ENCODE measurements at regions not wholly inside any gene's neighbourhood (a gene's known extent, or its start where the extent isn't known, plus 50 kb on each side); places are given as distances from the start of the nearest gene placed in this dataset.
"Not testable (repeated sequence)": the region's sequence is repeated elsewhere in the genome, so short reads cannot be mapped to it uniquely, and the experiment has no call there.

DNA sequence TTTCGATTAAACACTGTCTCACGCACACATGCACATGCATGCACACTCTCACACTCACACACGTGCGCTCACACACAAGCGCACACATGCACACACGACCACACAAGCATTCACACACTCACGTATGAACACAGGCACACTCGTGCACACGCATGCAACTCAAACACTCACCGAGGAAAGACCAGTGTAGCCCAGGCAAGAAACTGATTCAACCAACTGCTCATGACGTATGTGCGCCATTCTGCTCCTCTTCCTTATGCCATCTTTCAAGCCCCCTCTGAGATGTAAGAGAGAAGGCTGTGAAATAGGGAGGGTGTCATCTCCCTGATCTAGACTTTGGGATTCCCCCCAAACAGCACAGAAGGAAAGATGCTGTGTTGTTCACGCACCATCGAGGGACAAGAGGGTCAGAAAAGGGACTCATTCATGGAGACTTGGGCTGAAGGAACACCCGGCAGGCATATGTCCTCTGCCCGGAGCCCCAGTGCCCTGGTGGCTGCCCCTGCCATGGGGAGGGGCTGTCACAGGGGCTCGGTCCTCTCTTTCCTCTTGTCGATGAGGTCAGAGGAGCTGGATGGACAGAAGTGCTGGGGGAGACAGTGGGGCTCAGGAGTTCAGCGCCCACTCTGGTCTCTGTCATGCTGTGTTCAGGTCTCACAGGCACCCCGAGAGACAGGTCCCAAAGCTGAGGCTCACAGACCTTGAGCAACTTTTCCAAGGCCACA, 130.1 kb upstream of the SHH start:
- DNase-seq (ENCODE audit: extremely low read depth, low read depth) = no peak

DNA sequence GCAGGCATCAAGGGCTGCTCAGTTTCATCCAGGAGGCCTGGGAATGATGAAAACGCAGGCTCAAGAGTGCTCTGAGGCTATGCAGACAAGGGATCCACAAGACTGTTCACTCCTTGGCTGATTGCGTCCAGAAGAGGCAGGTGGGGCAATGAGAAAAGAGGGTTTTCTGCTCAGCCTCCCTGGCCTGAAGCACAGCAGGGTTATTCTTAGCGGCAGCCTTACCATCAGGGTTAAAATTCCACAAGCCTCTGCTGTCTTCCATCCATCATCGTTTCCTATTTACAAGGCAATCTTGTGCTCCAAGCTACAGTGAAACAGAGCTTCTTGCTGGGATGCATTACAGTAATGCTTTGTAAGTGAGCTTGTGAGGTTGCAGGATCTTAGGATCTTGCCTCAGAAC, 129.4 kb upstream of the SHH start:
- no peak for DNase-seq (ENCODE audit: extremely low read depth, low read depth)

DNA sequence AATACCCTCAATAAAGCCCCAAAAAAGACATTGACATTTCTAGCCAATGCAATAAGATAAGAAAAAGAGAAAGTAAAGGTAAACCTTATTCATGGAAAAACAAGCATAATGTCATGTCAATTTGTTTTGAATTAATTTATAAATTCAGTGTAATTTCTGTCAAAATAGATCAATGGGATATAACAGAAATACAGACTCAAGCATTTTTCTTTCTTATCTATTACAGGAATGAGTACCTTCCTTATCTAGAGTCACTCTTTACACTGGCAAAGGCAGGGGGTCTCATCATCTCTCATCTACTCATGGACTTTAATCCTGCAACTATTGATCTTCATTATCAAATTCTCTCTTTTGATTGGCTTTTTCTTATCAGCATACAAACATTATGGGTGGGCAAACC, 127.1 kb upstream of the SHH start:
- DNase-seq (ENCODE audit: extremely low read depth, low read depth) = no peak

DNA sequence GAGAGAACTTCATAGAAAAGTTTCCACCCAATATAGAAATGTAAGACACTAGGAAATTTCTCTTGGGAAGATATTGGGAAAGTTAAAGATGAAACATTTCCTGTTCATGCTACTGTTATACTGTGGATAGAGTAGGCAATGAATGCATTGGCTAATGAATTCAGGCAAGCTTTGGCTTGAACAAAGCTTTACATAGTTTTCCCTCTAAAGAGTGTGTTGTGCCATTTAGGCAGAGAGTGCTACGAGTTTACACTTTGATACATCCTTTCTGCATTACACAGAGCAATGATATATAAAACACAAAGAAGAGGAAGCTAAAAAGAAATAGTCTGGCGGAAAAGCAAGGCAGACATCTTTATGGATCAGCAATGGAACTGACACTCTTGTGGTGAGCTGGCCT, 125.9 kb upstream of the SHH start:
- DNase-seq (ENCODE audit: extremely low read depth, low read depth) = no peak

DNA sequence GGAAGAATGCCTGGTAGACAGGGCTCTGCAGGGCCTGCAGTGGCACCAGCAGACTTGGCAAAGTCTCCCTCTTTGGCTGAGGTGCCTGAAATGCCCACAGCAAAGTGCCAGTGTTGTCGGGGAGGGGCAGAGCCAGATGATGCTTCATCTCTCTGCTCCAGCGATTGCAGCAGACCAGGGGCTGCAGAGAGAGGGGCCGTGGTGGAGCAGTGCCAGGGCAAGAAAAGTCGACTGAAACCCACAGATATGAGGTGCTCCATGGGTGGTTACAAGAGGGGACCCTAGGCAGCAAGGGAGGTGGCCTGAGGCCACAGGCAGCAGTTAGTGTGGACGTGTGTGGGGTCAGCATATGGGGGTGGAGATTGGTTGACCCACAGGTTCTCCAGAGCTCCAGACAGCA, 123.5 kb upstream of the SHH start:
- no peak for DNase-seq (ENCODE audit: extremely low read depth, low read depth)

DNA sequence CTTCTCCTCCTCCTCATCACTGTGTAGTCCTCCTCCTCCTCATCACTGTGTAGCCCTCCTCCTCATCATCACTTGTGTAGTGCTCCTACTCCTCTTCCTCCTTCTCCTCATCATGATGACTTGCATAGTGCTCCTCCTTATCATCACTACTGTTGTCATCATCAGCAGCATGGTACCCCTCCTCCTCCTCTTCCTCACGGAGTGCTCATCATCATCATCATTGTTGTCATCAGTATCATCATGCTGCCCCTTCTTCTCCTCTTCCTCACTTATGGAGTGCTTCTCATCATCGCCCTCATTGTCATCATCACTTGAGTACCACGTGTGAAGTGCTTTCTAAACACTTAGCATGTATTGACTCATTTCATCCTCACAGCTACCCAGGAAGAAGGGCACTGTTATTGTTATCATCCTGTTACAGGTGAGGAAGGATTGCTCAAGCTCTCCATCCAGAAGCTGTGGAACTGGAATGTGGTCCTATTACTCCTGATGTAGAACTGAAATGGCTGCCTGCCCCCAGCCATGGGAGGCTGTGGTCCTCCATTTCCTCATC, 122.8 kb upstream of the SHH start:
- no peak for DNase-seq (ENCODE audit: extremely low read depth, low read depth)

DNA sequence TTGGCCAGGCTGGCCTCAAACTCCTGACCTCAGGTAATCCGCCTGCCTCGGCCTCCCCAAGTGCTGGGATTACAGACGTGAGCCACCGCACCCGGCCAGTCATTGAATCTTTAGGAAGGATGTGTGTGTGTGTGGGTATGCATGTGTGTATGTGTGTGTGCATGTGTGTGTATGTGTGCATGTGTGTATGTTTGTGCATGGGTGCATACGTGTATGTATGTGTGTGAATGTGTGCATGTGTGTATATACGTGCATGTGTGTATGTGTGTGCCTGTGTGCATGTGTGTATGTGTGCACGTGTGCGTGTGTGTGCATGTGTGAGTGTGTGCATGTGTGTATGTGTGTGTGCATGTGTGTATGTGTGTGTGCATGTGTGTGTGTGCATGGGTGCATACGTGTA, 120.1 kb upstream of the SHH start:
- not testable (repeated sequence) for DNase-seq (ENCODE audit: extremely low read depth, low read depth)

DNA sequence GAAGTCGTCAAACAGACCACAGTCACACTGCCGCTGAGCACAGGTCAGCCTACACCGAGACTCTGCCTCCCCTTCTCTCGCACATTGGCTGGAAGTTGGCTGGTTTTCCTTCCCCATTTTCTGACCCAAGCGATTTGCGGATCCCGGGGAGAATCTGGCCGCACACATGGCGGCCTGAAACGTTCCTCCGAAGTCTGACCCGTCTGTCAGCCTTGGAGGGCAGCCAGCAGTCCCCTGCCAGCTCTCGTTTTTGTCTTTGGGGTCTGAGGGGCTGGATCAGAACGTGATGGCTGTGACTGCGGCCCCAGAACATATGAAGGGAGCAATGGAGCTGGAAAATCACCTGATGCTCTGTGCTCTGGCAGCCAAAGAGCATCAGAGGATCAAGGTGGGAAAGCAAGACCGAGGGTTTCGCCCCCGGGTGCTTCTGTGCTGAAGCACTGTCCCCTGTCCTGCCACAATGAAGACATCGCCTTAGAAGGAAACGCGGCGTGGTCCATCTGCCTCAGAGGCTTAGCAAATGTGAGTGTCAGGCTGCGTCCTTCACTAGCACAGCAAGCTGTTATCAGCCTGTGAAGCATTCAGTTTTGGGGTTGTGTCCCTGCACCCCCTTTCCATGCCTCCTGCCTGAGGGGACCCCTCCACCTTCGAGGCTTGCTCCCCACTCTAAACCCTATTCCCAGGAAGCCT, 119.3 kb upstream of the SHH start:
- no peak for DNase-seq (ENCODE audit: extremely low read depth, low read depth)

DNA sequence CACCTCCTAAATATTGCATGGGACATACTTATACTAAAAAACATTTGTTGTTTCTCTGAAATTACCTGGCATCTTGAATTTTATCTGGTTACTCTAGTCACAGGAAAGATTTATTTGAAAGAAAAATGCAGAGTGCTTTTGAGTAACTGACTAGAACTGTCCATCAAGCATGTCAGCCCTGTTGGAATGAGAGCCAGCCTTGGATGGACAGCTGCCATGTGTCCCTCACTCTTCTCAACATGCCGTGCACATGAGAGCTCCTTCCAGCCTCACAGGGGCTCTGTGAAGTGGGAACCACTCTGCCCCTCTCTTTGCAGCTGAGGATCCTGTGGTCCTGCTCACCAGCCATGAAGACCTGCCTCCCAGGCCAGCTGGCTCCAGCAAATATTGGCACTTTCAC, 118.3 kb upstream of the SHH start:
- DNase-seq (ENCODE audit: extremely low read depth, low read depth) = no peak

DNA sequence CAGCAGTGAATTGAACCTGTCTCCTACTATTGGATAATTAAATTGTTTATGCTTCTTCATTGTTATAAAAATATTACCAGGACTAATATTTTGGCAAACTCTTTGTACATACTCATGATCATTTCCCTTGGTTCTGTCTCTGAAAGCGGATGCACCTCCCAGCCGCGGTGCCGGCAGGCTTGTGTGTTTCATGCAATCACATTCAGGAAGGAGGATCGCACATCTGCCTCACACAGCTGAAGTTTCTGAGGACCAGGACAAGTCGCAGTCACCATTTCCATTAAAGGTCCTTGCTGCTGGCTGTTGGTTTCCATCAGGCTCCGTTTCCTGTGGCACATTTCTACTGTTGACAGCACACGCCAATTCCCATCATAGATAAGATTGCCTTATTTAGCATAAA, 117.8 kb upstream of the SHH start:
- no peak for DNase-seq (ENCODE audit: extremely low read depth, low read depth)

DNA sequence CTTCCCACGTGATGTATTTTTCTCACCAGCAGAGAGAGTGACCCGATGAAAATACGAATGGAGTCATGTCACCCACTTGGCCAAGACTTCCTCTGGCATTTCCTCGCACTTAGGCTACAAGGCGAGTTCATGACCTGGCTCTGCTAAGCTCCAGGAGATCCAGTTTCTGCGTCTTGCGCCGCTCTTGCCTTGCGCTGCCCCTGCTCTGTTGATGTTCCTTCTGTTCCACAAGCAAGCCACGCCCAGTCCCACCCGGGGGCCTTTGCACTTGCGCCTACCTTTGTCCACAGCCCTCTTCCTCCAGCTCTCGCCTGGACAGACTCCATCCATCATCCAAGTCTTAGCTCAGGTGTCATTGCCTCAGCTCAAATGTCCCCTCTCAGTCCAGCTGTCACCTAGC, 116.3 kb upstream of the SHH start:
- no peak for DNase-seq (ENCODE audit: extremely low read depth, low read depth)

DNA sequence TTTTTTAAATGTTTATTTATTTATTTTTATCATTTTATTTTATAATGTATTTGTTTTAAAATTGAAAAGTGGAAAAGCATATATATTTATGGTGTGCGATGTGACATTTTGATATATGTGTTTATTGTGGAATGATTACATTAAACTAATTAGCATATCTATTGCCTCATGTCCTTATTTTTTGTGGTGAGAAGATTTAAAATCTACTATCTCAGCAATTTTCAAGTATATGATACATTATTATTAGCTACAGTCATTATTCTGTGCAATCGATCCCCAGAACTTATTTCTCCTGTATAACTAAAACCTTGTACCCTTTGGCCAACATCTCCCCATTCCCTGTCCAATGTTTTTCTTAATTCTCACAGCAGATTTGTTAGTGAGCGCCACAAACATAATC, 115.6 kb upstream of the SHH start:
- no peak for DNase-seq (ENCODE audit: extremely low read depth, low read depth)

DNA sequence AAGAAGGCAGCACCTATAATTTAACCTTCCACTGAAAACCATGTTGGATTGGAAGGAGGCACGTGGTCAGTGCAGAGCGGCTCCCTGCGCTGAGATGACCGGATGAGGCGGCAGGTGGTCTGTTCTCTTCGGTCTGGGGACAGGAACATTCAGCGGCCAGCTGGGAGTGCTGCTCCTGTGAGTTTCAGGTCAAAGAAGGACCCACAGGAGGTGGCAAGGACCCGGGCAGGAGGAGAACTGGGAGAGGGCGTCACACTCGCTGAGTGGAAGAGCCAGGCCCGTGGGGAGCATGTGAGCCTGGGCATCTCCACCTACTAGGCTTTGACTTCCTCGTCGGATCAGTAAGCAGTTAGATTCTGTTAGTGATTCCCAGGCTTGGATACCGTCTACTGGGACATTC, 113.4 kb upstream of the SHH start:
- DNase-seq (ENCODE audit: extremely low read depth, low read depth) = no peak

DNA sequence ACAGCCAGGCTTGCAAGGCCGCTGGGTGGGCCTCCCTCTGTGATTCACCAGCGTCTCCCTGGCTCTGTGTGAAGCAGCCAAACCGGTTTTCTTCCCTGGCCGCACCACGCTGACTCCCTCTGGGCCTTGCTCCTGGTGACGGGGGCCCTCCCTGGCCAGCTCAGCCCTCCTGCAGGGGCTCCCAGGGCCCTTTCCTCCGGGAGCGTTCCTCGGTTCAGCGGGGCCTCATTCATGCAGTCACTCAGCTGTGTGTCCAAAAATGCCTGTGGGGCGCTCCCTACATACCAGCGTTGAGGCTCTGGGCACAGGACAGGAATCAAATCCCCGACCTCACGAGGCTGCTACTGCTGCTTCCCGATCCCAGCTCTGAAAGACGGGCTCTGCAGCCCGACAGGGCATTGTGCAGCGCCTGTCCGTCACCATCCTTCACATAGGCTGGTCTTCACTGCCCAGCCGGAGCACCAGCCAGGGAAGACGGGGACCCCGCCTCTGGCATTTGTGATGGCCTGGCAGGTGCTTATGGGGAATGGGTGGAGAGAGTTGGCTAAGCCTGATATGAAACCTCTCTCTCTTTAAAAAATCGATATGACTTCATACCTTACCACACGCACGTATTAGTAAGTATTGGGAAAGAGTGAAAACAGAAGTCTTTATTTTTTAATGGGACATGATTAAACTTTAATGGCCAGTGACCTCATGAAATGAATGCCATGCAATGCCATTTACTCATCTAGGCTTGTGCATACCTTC, 110.0 kb upstream of the SHH start:
- DNase-seq (ENCODE audit: extremely low read depth, low read depth) = no peak

DNA sequence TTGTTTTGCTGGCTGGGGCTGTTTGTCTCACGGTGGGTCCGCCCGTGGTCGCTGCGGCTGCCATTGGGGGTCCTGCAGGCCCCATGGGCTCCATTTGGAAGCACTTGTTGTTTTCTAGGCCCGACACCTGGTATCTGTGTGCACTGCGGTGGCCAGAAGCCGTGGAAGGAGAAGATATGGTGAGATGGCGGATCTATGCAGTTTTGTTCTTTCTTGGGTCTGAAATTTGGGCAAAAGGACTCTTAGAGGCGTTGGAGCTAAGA, 109.5 kb upstream of the SHH start:
- no peak for DNase-seq (ENCODE audit: extremely low read depth, low read depth)

DNA sequence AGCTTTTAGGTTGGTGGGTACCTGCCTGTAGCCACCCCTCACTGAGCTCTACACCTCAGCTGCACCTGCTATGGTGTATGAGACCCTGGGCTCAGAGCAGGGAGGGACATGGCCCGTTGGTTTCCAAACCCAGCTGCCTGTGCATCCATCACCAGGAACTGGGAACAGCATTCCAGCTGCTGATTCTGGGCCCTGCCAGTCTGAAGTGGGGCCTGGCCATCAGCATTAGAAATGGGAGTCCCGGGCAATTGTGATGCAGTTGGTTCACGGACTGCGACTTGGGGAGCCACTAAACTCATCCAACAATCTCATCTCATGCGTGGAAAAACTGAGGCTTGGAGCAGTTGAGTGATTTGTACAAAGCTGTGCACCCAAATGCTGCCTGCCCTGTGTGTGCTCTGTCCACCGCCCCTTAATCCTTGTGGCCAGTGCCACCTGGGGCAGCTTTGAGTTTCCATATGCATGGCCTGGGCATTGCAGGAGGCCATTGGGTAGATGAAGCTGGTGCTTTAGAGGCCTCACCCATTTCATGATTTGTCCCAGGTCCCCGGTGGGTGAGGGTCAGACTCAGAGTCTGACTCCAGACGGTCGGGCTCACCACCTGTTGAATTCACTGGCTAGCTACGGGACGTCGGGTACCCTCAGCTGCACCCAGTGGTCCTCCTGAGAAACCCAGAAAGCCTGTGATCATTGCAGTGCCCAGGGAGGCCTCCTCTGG, 109.0 kb upstream of the SHH start:
- no peak for DNase-seq (ENCODE audit: extremely low read depth, low read depth)

DNA sequence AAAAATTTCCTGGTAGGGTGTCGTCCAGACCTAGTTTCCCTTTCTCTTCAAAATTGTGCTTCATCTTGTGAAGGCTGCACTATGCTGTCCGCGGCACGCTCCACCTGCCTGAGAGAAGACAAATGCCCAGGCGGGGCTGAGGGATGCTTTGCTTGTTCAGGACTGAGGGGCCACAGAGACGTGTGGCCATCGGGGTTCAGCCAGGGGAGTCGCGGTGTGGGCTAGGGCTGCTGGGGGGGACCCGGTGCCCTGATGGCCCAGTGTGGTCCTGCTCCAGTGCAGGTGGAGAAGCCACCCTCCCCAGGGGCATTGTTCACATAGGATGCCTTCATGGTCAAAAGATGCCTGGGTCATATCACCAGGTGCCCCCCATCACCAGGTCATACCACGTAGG, 107.8 kb upstream of the SHH start:
- no peak for DNase-seq (ENCODE audit: extremely low read depth, low read depth)

DNA sequence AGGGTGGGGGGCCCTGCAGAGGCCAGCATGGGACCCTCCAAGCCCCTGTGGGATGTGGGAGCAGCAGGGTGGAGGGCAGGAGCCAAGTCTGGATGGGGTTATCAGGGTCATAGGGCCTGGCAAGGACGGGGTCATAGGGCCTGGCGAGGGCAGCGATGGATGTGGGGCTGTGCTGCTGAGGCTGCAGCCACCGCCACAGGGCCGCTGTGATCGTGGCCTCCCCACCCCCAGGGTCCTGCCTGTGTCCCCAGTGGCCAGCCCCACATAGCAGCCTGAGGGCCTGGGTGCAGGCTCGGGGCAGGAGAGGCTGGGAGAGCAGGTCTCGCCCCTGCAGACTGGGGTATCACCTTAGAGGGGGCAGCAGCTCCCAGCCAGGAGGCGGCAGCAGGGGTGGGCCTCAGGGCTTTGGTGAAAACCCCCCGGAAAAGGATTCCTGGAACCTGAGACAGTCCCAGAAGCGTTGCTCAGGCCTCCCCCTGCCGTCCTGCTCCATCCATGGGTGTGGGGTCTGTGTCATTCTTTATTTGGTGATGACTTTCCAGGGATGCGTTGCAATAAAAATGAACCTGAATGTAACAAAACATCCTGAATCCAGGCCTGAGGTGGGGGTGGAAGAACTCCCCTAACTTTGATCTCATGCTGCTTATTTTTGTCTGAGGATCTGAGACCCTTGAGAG, 107.3 kb upstream of the SHH start:
- DNase-seq (ENCODE audit: extremely low read depth, low read depth) = no peak

DNA sequence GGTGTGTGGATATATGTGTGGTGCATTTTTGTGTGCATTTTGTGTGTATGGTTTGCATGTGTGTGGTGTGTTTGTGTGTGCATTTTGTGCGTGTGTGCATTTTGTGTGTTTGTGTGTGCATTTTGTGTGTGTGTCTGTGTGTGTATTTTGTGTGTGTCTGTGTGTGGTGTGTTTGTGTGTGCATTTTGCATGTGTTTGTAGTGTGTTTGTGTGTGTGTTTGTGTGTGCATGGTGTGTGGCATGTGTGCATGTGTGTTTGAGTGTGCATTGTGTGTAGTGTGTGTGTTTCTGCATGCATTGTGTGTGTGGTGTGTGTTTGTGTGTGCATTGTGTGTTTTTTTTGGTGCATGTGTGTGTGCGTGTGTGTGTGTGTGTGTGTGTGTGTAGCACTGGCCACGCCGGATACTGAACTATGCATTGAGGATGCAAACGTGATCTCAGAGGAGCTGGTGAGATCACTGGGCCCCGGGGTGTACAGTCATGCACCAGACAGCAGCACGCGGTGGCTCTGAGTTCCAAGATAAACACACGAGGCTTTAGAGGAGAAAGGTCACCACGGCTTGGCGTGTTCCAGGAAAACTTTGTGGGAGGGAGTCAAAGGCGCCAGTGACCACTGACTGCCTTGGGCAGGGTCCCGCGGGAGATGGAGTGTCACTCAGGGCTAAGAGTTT, 106.6 kb upstream of the SHH start:
- DNase-seq (ENCODE audit: extremely low read depth, low read depth) = peak; percentile 87

DNA sequence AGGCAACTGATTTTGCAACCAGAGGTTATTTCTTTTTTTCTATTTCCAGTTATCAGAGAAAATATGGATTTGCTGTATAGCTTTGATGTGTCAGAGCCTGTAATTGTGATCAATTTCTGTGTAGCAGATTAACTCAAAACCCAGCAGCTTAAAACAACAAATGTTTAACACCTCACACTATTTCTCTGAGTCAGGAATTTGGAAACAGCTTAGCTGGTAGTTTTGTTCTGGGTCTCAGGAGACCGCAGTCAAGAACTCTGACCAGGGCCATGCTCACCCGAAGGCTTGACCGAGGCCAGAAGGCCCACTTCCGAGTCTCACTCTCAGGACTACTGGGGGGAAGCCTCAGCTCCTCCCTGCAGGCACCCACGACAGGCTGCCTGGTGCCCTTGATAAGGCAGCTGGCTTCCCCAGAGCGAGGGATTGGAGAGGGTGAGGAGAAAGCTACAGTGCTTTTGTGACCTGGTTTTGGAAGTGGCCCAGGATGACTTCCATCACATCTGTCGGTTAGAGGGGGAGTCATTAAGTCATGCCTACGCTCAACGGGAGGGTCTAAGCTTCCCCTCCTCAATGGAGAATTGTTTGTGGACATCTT, 105.7 kb upstream of the SHH start:
- no peak for DNase-seq (ENCODE audit: extremely low read depth, low read depth)
